NCI-H2196 treated with DMSO at 0.1 percent for 48 hours (cell line): ENCODE measurements at regions not wholly inside any gene's neighbourhood (a gene's known extent, or its start where the extent isn't known, plus 50 kb on each side); places are given as distances from the start of the nearest gene placed in this dataset.
"Not testable (repeated sequence)": the region's sequence is repeated elsewhere in the genome, so short reads cannot be mapped to it uniquely, and the experiment has no call there.

Source experiments
- DNase-seq: peaks from one replicate; lab custom pipeline; 2025; ENCODE audit not compliant: unreplicated experiment; lab: John Stamatoyannopoulos, UW

GRCh38 chr12:17695495-17695894 lies 394.5 kb downstream of the RERGL start:
- DNase-seq: no peak

- no peak for DNase-seq
Observed at GRCh38 chr12:17691369-17691768, 398.6 kb downstream of the RERGL start.

DNA sequence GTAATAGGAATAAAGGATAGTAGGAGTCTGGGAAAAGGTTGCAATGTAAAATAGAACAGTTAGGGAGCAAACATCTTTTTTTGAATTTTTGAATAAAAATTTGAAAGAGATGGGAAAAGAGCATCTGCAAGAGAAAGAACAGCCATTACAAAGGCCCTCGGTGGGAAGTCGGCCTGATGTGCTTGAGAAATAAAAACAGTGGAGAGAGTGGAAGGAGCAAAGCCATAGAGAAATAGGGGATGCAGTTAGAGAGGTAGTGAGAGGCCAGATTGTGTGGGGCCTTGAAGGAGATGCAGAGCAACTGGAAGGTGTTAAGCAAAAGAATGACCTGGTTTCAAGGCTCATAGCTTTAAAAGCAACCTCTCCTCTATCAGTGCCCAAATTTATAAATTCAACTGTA lies 409.8 kb downstream of the RERGL start:
- DNase-seq: no peak

DNA sequence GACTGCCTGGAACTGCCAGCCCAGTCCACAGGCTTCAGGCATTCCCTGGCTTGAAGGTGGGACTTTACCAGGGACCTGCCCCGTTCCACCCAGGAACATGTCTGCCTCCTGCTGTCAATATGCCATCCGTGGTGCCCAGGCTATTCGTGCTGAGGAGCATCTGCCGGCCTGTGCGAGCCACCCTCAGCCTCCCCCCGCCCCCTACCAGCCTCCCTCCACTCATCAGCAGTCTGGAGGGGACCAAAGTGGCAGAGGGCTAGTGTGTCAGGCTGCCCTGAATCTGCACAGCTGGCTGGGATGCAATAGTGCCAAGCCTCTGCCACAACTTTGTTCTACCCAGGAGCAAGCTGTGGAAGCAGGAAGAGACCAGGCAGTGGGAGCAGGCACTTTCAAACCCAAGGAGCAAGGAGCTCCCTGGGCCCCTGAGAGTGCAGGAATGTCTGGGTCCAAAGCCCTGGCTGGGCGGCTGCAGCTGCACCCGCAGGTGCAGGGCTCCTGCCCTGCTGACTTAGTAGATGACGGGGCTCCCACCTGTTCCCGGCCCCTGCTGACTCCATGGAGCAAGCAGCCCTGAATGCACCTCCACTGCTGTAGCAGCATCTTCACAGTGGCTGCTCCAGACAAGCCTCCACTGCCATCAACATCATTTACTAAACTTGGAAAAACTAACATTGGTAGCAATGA lies 423.2 kb downstream of the RERGL start:
- no peak for DNase-seq

GRCh38 chr12:17665839-17666238 lies 424.2 kb downstream of the RERGL start:
- no peak for DNase-seq

DNA sequence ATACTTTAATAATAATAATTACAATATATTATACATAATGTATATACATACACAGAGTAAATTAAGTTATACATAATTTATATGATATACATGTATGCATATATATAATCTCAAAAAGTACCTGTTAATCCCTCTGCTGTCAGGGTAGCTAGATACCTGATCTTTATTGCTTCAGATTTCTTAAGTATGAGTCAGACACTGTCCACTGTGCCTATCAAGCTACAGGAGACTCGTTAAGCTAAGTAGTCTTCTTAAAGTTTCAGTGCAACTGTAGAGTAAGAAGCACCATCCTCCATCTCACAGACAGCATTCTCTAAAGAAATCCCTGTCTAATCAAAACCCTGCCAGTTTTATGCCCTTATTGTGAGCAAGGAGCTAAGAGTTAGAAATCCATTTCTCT lies 428.7 kb downstream of the RERGL start:
- DNase-seq: no peak

DNA sequence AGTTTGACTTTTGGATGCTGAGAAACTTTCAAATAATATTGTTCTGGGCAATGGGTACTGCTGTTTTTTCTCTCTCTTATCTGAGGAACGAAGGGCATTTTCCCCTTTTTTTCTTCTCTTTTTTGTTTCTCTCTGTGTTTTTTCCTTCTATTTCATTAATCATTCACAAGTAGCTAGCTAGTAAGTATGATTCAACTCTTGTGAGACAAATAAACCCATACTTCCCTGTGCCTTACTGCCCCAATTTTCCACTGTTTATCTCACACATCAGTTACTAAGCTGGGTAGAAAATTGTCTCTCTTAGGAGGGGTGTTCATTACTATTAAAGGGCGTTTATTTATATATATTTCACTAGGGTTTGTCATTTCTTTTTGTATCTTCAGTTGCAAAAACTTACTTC lies 437.6 kb downstream of the RERGL start:
- no peak for DNase-seq

GRCh38 chr12:17642340-17642650 lies 447.7 kb downstream of the RERGL start:
- DNase-seq: no peak

DNA sequence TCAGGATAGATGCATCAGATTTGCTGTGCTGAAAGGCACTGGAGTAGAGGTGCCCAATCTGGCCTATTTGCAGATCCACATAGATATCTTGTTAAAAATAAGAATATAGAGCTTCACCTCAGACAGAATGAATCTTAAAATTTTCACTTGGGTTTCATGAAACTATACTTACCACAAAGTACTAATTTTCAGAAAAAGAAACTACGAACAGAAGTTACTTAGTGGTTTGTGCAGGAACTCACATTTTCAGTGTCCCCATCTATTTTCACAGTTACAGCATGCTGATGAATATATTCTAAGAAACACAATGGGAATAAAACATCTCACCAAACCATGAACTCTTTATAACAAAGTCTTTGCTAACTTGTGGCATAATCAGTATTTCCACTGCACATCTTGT lies 449.4 kb downstream of the RERGL start:
- DNase-seq: no peak

- DNase-seq: no peak
Observed at GRCh38 chr12:17618831-17619230, 471.2 kb downstream of the RERGL start.

- DNase-seq: no peak
Observed at GRCh38 chr12:17609701-17610100, 480.3 kb downstream of the RERGL start.

DNA sequence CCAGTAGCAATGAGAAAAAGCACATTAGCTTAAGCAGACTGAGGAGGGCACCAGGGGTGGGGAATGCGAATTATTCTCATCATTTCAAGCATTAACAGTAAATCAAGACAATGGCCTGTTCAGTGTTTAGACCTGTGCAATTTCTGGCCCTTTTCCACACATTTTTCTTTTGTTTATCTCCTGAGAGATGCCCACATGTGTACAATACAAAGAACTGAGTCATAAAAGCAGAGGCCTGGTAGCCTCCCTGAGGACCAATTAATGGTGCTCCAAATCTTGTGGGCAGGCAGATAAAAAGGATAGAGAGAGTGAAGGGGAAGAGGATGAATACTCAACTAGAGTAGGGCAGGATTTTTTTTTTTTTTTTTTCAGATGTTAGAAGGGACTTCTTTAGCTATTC lies 480.8 kb downstream of the RERGL start:
- no peak for DNase-seq

DNA sequence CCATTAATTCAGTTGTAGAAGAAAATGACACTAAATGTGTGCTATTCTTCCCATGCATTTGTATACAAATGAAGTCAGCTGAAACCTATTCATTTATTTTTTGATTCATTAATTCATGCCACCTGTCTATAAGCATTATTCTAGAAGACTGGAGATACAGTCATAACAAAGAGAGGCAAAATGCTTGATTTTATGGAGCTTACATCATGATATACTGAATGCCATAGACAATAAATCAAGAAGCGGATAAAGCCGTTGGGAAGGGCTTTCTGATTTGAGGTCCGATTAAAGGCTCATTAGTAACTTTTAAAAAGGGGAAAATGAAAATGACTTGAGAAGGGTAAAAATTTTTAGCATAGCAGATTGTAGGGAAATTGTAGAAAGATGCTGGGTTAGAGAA lies 494.9 kb downstream of the RERGL start:
- no peak for DNase-seq

DNA sequence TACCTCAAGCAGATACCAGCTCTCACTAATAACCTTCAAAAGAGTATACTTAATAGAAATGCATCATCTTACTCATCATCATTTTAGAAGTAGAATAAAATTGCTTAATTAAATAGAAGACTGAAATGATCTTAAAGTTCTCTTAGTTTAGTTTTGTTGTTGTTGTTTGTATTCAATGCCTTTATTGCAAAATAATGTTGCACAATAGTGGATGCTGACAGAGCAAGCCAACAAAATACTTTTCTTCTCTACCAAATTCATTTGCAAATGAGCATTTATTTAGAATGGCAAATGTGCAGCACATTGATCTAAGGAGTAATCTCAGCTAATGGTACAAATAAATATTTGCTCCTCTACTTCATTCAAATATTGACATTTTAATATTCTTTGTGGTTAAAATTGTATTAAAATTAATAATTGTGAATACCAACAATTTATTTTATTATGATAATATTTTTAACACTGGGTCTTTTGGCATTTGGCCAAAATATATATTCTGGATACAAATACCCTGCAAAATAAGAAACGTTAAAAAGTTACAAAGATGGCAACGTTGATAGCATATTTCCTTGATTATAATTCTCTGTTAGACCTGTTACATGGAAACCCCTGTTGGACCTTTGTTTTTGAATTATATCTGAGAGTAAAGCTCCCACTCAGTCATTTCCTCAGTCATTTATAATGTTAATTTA lies 496.1 kb downstream of the RERGL start:
- DNase-seq: no peak

DNA sequence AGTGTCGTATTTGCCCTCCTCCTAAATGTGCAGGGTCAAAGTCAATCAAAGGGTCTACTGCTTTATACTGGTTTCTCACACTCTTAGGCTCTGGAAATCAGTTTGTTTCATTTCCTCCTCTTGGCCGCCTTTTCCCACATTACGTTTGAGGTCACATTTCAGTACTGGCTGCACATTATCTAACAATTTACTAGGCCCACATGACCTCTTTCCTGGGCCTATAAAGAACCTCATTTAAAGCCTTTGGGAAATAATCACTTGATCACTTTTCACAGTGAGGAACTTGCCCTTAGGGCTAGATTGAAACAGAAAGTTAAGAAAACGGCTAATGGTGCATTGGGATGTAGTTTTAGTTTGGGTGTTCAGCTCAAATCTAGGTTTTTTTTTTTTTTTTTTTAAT lies 497.5 kb downstream of the RERGL start:
- no peak for DNase-seq

DNA sequence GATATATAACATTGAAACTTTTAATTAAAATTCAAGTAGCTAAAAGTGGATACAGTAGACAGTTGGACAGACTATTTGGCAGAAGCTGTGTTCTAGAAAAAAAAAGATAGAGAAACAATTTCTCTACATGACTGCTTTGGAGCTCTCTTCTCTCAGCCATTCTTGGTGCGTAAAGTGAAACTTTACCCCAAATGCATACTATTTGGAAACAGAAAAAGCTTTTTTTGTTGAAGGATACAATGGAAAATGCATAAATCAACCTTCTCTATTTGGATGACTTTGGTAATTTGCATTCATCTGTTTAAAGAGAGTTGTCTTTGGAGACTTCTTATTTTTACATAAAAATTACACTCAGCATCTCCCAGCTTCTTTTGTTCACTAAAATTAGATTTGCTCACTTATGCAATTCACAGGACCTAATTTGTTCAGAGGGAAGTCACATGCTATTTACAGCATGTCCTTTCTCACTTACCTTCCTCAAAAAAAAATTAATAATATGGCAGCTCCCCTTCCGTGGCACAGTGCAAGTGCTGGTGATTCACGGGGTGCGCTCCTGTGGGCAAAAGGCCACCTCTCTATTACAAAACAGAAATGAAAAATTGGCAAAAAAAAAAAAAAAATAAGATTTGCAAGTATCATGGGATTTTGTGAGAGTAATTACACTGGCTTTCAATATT lies 498.9 kb downstream of the RERGL start:
- no peak for DNase-seq

DNA sequence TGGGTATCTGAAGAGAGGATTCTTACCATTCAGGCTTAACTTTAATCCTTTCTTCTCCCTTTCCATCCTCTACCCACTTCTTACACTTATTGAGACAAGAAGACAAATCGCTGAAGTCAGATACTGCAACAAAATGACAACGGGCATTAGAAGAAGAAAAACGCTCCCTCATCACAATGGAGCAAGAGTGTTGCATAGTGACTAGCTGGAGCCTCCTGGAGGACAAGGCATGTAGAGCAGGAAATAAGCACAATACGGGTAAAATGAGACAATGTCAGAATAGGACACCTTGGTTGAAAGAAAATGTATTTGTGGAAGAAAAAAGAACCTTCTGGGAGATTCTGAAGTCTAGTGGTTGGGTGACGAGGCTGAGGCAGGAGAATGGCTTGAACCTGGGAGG lies 501.0 kb downstream of the RERGL start:
- no peak for DNase-seq

DNA sequence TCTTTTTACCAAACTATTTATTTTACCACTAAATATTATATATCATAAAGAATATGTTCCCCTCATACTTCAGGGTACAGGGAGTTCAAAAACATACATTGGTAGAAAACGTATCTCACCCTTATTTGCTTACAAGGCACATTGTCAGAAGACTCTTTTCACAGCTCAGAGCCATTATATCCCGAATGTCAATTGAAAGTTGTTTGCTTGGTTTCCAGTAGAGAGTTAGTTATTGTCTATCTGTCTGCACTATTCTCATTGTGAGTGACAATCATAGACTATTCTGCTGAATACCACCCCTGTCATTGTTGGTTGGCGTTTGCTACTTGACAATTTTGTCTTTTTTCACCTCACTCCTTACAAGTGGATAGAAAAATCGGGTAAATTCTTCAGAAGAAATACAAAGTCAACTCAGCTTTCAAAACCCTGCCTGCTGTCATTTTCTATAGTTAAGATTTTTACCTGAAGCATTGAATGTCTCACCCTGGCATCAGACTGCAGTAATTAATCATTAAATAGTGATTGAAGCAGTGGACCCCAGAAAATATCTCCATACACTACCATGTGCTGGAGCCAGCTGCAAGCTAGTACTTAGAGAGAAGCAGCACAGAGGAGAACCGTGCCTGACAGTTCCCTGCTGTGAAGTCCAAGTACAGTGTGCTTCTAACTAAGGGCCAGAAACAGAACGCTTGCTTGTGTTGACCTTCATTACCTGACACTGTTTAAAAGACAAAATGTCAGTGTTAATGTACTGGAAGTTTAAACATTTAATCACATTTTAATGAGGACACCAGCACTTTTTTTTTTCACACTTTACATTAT lies 510.6 kb downstream of the RERGL start:
- no peak for DNase-seq

- DNase-seq: no peak
Observed at GRCh38 chr12:17577405-17577804, 512.6 kb downstream of the RERGL start.

DNA sequence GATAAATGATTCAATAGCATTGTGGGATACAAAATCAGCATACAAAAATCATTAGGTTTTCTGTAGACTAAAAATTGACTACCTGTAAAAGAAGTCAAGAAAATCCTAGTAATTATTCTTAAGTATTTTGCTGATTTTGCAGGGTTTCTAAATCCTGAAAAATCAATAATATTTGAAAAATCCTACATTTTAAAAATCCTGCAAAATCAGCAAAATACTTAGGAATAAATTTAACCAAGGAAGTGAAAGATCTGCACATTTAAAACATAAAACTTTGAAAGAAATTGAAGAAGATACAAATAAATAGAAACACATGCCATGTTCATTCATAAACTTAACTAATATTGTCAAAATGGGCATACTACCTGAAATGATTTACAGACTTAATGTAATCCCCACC lies 517.7 kb downstream of the RERGL start:
- no peak for DNase-seq

DNA sequence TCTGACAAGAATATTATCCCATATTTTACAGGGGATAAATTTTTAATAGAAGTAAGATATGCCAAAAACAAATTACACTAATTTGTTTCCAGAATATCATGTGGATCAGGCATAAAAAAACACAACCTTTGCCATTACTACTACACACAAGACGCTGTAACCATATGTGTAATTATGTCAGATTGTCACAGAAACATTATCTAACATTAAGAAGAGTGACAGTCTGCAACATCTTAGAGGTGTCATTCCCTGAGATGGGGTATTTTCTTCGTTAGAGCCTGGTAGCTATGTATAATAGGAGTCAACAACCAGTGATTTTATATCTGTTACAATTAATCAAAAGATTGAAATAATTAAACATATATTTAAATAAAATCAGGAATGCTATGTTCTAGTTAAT lies 518.9 kb downstream of the RERGL start:
- no peak for DNase-seq

DNA sequence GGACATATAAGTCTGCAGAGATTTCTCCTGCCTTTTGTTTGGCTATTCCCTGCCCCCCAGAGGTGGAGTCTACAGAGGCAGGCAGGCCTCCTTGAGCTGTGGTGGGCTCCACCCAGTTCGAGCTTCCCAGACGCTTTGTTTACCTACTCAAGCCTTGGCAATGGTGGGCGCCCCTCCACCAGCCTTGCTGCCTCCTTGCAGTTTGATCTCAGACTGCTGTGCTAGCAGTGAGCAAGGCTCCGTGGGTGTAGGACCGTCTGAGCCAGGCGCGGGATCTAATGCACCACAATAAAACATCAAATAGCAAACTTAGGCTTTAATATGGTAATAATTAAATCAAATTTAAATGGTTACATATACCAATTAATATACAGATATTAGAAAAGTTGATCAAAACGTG lies 525.4 kb downstream of the RERGL start:
- DNase-seq: not testable (repeated sequence)
